ENCODE measurements at regions not wholly inside any gene's neighbourhood (a gene's known extent, or its start where the extent isn't known, plus 50 kb on each side); places are given as distances from the start of the nearest gene placed in this dataset.
"Not testable (repeated sequence)": the region's sequence is repeated elsewhere in the genome, so short reads cannot be mapped to it uniquely, and the experiment has no call there.

DNA sequence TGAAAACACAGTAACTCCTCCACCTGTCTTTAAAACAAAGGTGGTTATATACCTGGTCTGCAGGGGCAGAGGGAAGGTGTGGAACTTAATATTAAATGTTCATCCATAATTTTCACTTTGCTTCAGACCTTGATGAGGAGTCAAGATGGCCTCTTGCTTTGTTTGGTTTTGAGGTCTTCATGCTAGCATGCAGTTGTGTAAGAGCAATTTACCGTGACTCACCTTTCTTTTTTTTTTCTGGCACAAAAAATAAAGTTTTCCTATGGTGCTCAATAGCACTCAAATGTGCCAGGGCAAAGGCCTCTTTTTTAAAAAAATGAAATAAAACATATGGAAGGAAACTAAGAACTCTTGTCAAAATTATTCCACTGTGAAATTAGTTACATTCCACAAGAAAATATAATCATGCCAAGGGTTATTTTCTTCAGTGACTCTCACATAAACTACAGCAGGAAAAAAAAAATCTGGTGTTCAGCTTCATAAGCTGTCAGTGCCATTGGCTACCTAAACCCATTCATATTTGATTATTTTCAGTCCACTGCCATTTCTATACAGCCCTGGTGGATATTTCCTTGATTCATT lies 128.2 kb downstream of the SLC7A11 start:
- no TSS peak for BruUV-seq (replicated peaks)
- intact Hi-C loops (cut with micrococcal nuclease): loop anchor here (10.0 kb wide), 1 partner anchor 901 kb away; the partner anchor contains the start of gene NOCT

GRCh38 chr4:138112890-138113289 lies 129.3 kb downstream of the SLC7A11 start:
- FAIRE-seq; H3K9me1 ChIP-seq (replicated peaks; ENCODE audit: control insufficient read depth, extremely low read depth, insufficient read depth, low read length); H3K79me2 ChIP-seq (ENCODE audit: control insufficient read depth, insufficient read depth, low read length); H3K36me3 ChIP-seq (ENCODE audit: control insufficient read depth in 2 of 2, extremely low read depth in 1 of 2, insufficient read depth in 2 of 2, low read length in 2 of 2); H3K4me3 ChIP-seq (replicated peaks in 1 of 3; ENCODE audit: insufficient read depth in 1 of 3, low read depth in 1 of 3, low read length in 3 of 3); DNase-seq (ENCODE audit: low read depth, low spot score); H2AFZ ChIP-seq (ENCODE audit: low read depth, low read length); H3K9ac ChIP-seq (replicated peaks; ENCODE audit: extremely low read depth, insufficient read depth, low read length); POLR2A ChIA-PET; H3K9me3 ChIP-seq (replicated peaks; ENCODE audit: control insufficient read depth, insufficient read depth, low read length); H3K27me3 ChIP-seq (ENCODE audit: control insufficient read depth in 2 of 2, insufficient read depth in 2 of 2, low read length in 2 of 2); dilution Hi-C loops (cut with MboI; ENCODE audit: extremely low pct_ligation_motif_present, low sequenced_read_pairs); BruUV-seq (replicated peaks); H4K20me1 ChIP-seq (replicated peaks; ENCODE audit: control insufficient read depth, extremely low read depth, insufficient read depth, low read length); H3K4me2 ChIP-seq (ENCODE audit: insufficient read depth, low read length); CTCF ChIA-PET: not testable (repeated sequence)
- peaks cover 54% of the 10 kb centered on the region for H3K4me1 ChIP-seq (ENCODE audit: control insufficient read depth, extremely low read depth, insufficient read depth, low read length)
- peak overlapping the region; percentile 99 for H3K27ac ChIP-seq (ENCODE audit: insufficient read depth, low read depth, low read length)
- intact Hi-C loops (cut with micrococcal nuclease): loop anchor here (10.0 kb wide), 1 partner anchor 902 kb away; the partner anchor contains the start of gene NOCT

More for the DNA sequence above, 128.2 kb downstream of the SLC7A11 start:
- dilution Hi-C loops (cut with MboI; ENCODE audit: extremely low pct_ligation_motif_present, low sequenced_read_pairs): no loop called here
- FAIRE-seq: no peak
- no peaks in the 10 kb centered on the region for H3K36me3 ChIP-seq (ENCODE audit: control insufficient read depth in 2 of 2, extremely low read depth in 1 of 2, insufficient read depth in 2 of 2, low read length in 2 of 2)
- DNase-seq (ENCODE audit: low read depth, low spot score): peak; percentile 54
- no peaks in the 10 kb centered on the region for H4K20me1 ChIP-seq (replicated peaks; ENCODE audit: control insufficient read depth, extremely low read depth, insufficient read depth, low read length)
- H3K27ac ChIP-seq (ENCODE audit: insufficient read depth, low read depth, low read length): peak overlapping the region; percentile 43
- ChIA-PET POLR2A (interaction anchor here (0.8 kb wide), 1 partner anchor 60 kb away, joined by 3 read pairs; no protein-coding TSS in a partner anchor), CTCF (interaction anchor here (2.9 kb wide), 1 partner anchor 24 kb away, joined by 11 read pairs; no protein-coding TSS in a partner anchor)
- H3K9me1 ChIP-seq (replicated peaks; ENCODE audit: control insufficient read depth, extremely low read depth, insufficient read depth, low read length): no peaks in the 10 kb centered on the region
- H2AFZ ChIP-seq (ENCODE audit: low read depth, low read length): peak overlapping the region; percentile 92
- peaks cover 53% of the 10 kb centered on the region for H3K4me1 ChIP-seq (ENCODE audit: control insufficient read depth, extremely low read depth, insufficient read depth, low read length)
- no peak overlapping the region for H3K9ac ChIP-seq (replicated peaks; ENCODE audit: extremely low read depth, insufficient read depth, low read length)
- peak overlapping the region; percentile 83 for H3K4me2 ChIP-seq (ENCODE audit: insufficient read depth, low read length)
- TF ChIP-seq GATA2 (IDR thresholded peaks at IDR 0.05; ENCODE audit: insufficient read depth, insufficient read length, low read depth, low read length) (no peak), FOS (IDR thresholded peaks at IDR 0.05; ENCODE audit: borderline replicate concordance, insufficient read depth, low read length) (peak; percentile 21), POLR2AphosphoS5 (IDR thresholded peaks at IDR 0.05; ENCODE audit: insufficient read depth, low read depth, low read length) (no peak)
- H3K79me2 ChIP-seq (ENCODE audit: control insufficient read depth, insufficient read depth, low read length): no peaks in the 10 kb centered on the region
- H3K27me3 ChIP-seq (ENCODE audit: control insufficient read depth in 2 of 2, insufficient read depth in 2 of 2, low read length in 2 of 2): no peaks in the 10 kb centered on the region
- H3K9me3 ChIP-seq (replicated peaks; ENCODE audit: control insufficient read depth, insufficient read depth, low read length): no peaks in the 10 kb centered on the region
- H3K4me3 ChIP-seq (replicated peaks in 1 of 3; ENCODE audit: insufficient read depth in 1 of 3, low read depth in 1 of 3, low read length in 3 of 3): no peak overlapping the region

All from endothelial cell of umbilical vein (primary cell).